ENCODE measurements at regions not wholly inside any gene's neighbourhood (a gene's known extent, or its start where the extent isn't known, plus 50 kb on each side); places are given as distances from the start of the nearest gene placed in this dataset.

DNA sequence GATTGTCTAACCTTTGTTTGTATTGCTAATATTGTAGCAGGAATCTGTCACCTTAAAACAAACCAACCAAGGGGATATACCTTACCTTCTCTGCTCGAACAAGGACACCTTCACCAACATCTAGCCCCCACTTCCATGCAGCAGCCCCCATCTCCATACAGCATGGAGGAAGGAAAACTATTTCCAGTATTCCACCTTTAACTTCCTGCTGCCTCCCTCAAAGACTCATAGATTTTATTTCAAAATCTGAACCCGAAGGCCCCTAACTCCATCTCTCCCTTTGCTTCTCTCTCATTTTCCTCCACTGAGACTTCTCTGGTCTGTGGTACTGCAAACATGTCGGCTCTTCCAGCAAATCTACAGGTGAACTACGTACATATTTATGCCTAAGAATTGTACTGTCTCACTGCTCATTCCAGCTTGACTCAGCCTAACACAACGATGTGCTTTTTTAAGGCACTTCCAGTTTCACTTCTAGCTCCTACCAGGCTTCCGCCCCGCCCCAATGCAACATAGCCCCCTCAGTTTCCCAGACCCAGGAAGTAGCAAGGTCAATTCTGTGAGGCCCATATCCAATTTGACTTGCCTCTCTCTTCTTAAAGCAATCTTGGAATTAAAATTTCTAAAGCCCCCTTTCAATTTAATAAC is 70.7 kb upstream of the RNF38 start:
- Histone ChIP-seq H4K20me1 (ENCODE audit: insufficient read depth, low read length) (peaks cover 22% of the 10 kb centered on the region), H3K4me3 (ENCODE audit: insufficient read depth, low read depth, low read length) (peak overlapping the region; percentile 22), H3K4me2 (ENCODE audit: low read length) (peak overlapping the region; percentile 80), H3K79me2 (ENCODE audit: insufficient read depth, low read length) (peaks cover 28% of the 10 kb centered on the region), H3K36me3 (ENCODE audit: insufficient read depth, low read length) (no peaks in the 10 kb centered on the region), H3K27me3 (ENCODE audit: insufficient read depth, low read length) (no peaks in the 10 kb centered on the region), H3K27ac (ENCODE audit: low read depth, low read length) (peak overlapping the region; percentile 12), H3K9ac (ENCODE audit: low read length) (peak overlapping the region; percentile 57), H3K4me1 (ENCODE audit: insufficient read depth, low read length) (no peaks in the 10 kb centered on the region), H3K9me3 (ENCODE audit: insufficient read depth, low read depth, low read length) (no peaks in the 10 kb centered on the region), H2AFZ (ENCODE audit: low read depth, low read length) (peak overlapping the region; percentile 15)
- Mint-ChIP-seq H3K4me1 (ENCODE audit: low read depth, unreplicated experiment) (peaks cover 15% of the 10 kb centered on the region), H3K9me3 (ENCODE audit: unreplicated experiment) (no peaks in the 10 kb centered on the region), H3K36me3 (ENCODE audit: low read depth, unreplicated experiment) (no peaks in the 10 kb centered on the region), H3K27me3 (ENCODE audit: low read depth, unreplicated experiment) (no peaks in the 10 kb centered on the region), H3K4me3 (ENCODE audit: unreplicated experiment) (peak overlapping the region; percentile 18), H3K27ac (ENCODE audit: unreplicated experiment) (peak overlapping the region; percentile 10)
- TF ChIP-seq EZH2 (IDR thresholded peaks at IDR 0.05; ENCODE audit: insufficient read depth, low read length), result no peak
- TF ChIP-seq, protein P1, sequence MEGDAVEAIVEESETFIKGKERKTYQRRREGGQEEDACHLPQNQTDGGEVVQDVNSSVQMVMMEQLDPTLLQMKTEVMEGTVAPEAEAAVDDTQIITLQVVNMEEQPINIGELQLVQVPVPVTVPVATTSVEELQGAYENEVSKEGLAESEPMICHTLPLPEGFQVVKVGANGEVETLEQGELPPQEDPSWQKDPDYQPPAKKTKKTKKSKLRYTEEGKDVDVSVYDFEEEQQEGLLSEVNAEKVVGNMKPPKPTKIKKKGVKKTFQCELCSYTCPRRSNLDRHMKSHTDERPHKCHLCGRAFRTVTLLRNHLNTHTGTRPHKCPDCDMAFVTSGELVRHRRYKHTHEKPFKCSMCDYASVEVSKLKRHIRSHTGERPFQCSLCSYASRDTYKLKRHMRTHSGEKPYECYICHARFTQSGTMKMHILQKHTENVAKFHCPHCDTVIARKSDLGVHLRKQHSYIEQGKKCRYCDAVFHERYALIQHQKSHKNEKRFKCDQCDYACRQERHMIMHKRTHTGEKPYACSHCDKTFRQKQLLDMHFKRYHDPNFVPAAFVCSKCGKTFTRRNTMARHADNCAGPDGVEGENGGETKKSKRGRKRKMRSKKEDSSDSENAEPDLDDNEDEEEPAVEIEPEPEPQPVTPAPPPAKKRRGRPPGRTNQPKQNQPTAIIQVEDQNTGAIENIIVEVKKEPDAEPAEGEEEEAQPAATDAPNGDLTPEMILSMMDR (IDR thresholded peaks at IDR 0.05; ENCODE audit: insufficient read depth, low read depth, low read length), result no peak
- FAIRE-seq (no peak), DNase-seq (ENCODE audit: low read depth) (peak; percentile 41)

DNA sequence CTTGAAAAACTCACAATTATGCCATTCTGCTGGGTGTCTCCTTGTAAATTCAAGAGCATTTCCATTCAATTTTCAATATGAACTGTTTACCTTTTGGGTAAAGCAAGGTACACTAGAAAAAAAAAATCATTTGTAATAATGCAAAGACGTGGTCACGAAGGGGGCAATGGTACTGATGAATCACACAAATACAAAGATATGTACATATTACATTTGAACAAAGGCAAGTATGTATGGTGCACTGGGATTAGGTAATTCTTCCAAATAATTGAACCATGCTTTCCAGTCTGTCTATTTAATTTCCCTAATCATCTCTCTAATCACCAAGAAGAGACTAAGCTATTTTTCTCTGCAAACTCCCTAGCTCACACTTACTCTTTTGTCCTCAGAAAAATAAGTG is 63.4 kb upstream of the RNF38 start:
- no peak for DNase-seq (ENCODE audit: low read depth)
- H4K20me1 ChIP-seq (ENCODE audit: insufficient read depth, low read length), result peaks cover 39% of the 10 kb centered on the region
- H3K4me2 ChIP-seq (ENCODE audit: low read length), result no peak overlapping the region
- H3K27me3 Mint-ChIP-seq (ENCODE audit: low read depth, unreplicated experiment), result no peaks in the 10 kb centered on the region
- no peak overlapping the region for H2AFZ ChIP-seq (ENCODE audit: low read depth, low read length)
- H3K4me3 ChIP-seq (ENCODE audit: insufficient read depth, low read depth, low read length), result no peak overlapping the region
- H3K4me3 Mint-ChIP-seq (ENCODE audit: unreplicated experiment), result no peak overlapping the region
- FAIRE-seq, result no peak
- H3K27ac Mint-ChIP-seq (ENCODE audit: unreplicated experiment), result no peak overlapping the region
- H3K9me3 Mint-ChIP-seq (ENCODE audit: unreplicated experiment), result no peaks in the 10 kb centered on the region
- H3K9me3 ChIP-seq (ENCODE audit: insufficient read depth, low read depth, low read length), result no peaks in the 10 kb centered on the region
- no peaks in the 10 kb centered on the region for H3K4me1 ChIP-seq (ENCODE audit: insufficient read depth, low read length)
- H3K36me3 ChIP-seq (ENCODE audit: insufficient read depth, low read length), result no peaks in the 10 kb centered on the region
- no peak overlapping the region for H3K9ac ChIP-seq (ENCODE audit: low read length)
- H3K27ac ChIP-seq (ENCODE audit: low read depth, low read length), result no peak overlapping the region
- H3K79me2 ChIP-seq (ENCODE audit: insufficient read depth, low read length), result peaks cover 38% of the 10 kb centered on the region
- H3K27me3 ChIP-seq (ENCODE audit: insufficient read depth, low read length), result no peaks in the 10 kb centered on the region
- peaks cover 6% of the 10 kb centered on the region for H3K36me3 Mint-ChIP-seq (ENCODE audit: low read depth, unreplicated experiment)
- TF ChIP-seq EZH2 (IDR thresholded peaks at IDR 0.05; ENCODE audit: insufficient read depth, low read length), result no peak
- TF ChIP-seq, protein P1 (IDR thresholded peaks at IDR 0.05; ENCODE audit: insufficient read depth, low read depth, low read length), result no peak
- H3K4me1 Mint-ChIP-seq (ENCODE audit: low read depth, unreplicated experiment), result peaks cover 15% of the 10 kb centered on the region

DNA sequence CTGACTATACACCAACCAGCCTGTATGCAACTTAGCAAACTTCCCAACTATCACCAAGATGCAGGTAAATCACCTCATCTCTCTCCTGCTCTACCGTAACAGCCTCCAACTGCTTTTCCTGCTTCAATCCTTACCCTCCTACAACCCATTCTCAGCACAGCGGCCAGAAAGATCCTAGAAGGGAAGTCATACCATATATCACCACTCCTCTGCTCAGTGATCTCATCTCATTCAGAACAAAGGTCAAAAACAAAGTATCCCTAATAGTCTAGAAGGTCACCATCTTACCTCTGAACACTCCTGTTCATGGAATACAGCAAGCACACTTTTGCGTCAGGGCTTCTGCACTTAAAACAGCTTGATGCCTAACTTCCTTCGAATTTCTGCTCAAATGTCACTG is 62.2 kb upstream of the RNF38 start:
- Histone ChIP-seq H3K9ac (ENCODE audit: low read length) (no peak overlapping the region), H3K27me3 (ENCODE audit: insufficient read depth, low read length) (no peaks in the 10 kb centered on the region), H3K4me2 (ENCODE audit: low read length) (no peak overlapping the region), H2AFZ (ENCODE audit: low read depth, low read length) (no peak overlapping the region), H3K79me2 (ENCODE audit: insufficient read depth, low read length) (peaks cover 27% of the 10 kb centered on the region), H3K36me3 (ENCODE audit: insufficient read depth, low read length) (peaks cover 3% of the 10 kb centered on the region), H3K27ac (ENCODE audit: low read depth, low read length) (no peak overlapping the region), H3K4me1 (ENCODE audit: insufficient read depth, low read length) (no peaks in the 10 kb centered on the region), H4K20me1 (ENCODE audit: insufficient read depth, low read length) (peaks cover 36% of the 10 kb centered on the region), H3K4me3 (ENCODE audit: insufficient read depth, low read depth, low read length) (no peak overlapping the region), H3K9me3 (ENCODE audit: insufficient read depth, low read depth, low read length) (no peaks in the 10 kb centered on the region)
- H3K27ac Mint-ChIP-seq (ENCODE audit: unreplicated experiment), result no peak overlapping the region
- no peaks in the 10 kb centered on the region for H3K27me3 Mint-ChIP-seq (ENCODE audit: low read depth, unreplicated experiment)
- TF ChIP-seq, protein P1 (IDR thresholded peaks at IDR 0.05; ENCODE audit: insufficient read depth, low read depth, low read length), result no peak
- no peak for TF ChIP-seq EZH2 (IDR thresholded peaks at IDR 0.05; ENCODE audit: insufficient read depth, low read length)
- H3K9me3 Mint-ChIP-seq (ENCODE audit: unreplicated experiment), result no peaks in the 10 kb centered on the region
- peaks cover 11% of the 10 kb centered on the region for H3K36me3 Mint-ChIP-seq (ENCODE audit: low read depth, unreplicated experiment)
- DNase-seq (ENCODE audit: low read depth) (no peak), FAIRE-seq (no peak)
- H3K4me1 Mint-ChIP-seq (ENCODE audit: low read depth, unreplicated experiment), result peaks cover 15% of the 10 kb centered on the region
- H3K4me3 Mint-ChIP-seq (ENCODE audit: unreplicated experiment), result no peak overlapping the region

All from astrocyte (in vitro differentiated cells and primary cell).